Nephron (organoid): ENCODE measurements at regions not wholly inside any gene's neighbourhood (a gene's known extent, or its start where the extent isn't known, plus 50 kb on each side); places are given as distances from the start of the nearest gene placed in this dataset.
A peak's percentile ranks its signal among the peaks of the same experiment; 100 is the strongest.
"Not testable (repeated sequence)": the region's sequence is repeated elsewhere in the genome, so short reads cannot be mapped to it uniquely, and the experiment has no call there.

Experiments
- H3K27ac Mint-ChIP-seq, 3 experiments: 2 replicates each; pipeline ENCODE4 v1.8.0; 2020; ENCODE audit warnings: mixed read lengths in 3 of 3, mild to moderate bottlenecking in 2 of 3, moderate library complexity in 1 of 3
- H3K27me3 Mint-ChIP-seq: 2 replicates; pipeline ENCODE4 v1.8.0; 2021; ENCODE audit warnings: low read depth, mild to moderate bottlenecking, moderate library complexity, mixed read lengths
- H3K36me3 Mint-ChIP-seq: 2 replicates; pipeline ENCODE4 v1.8.0; 2020; ENCODE audit warnings: low read depth, mixed read lengths
- H3K4me1 Mint-ChIP-seq: 2 replicates; pipeline ENCODE4 v1.8.0; 2020; ENCODE audit warnings: mixed read lengths
- H3K4me3 Mint-ChIP-seq, 3 experiments: 2 replicates each; pipeline ENCODE4 v1.8.0; 2020; ENCODE audit warnings: mild to moderate bottlenecking in 3 of 3, mixed read lengths in 3 of 3, moderate library complexity in 2 of 3
- H3K9me3 Mint-ChIP-seq: 2 replicates; pipeline ENCODE4 v1.8.0; 2020; ENCODE audit warnings: mixed read lengths
- CTCF ChIP-seq, 3 experiments: fragments of 200-600 bp; sonication (generic); IDR thresholded peaks; one replicate each; pipeline ENCODE4 v1.5.0; 2021; ENCODE audit warnings: antibody characterized with exemption in 3 of 3; ENCODE audit not compliant: unreplicated experiment in 3 of 3

GRCh38 chr2:22957446-22957845, 427.5 kb upstream of the KLHL29 start:
- Mint-ChIP-seq H3K4me1 (peaks cover 11% of the 10 kb centered on the region), H3K9me3 (no peaks in the 10 kb centered on the region), H3K36me3 (no peaks in the 10 kb centered on the region), H3K27ac (peak overlapping the region in 1 of 3 experiments; percentile 44), H3K4me3 (no peak overlapping the region), H3K27me3 (peaks cover 8% of the 10 kb centered on the region)
- no peak for TF ChIP-seq CTCF (IDR thresholded peaks at IDR 0.05; ENCODE audit: unreplicated experiment in 3 of 3)

GRCh38 chr2:22958308-22958707, 426.7 kb upstream of the KLHL29 start:
- H3K27ac Mint-ChIP-seq: no peak overlapping the region
- peaks cover 8% of the 10 kb centered on the region for H3K27me3 Mint-ChIP-seq
- no peaks in the 10 kb centered on the region for H3K9me3 Mint-ChIP-seq
- TF ChIP-seq CTCF (IDR thresholded peaks at IDR 0.05; ENCODE audit: unreplicated experiment in 3 of 3): no peak
- H3K4me3 Mint-ChIP-seq: no peak overlapping the region
- H3K36me3 Mint-ChIP-seq: no peaks in the 10 kb centered on the region
- H3K4me1 Mint-ChIP-seq: peaks cover 2% of the 10 kb centered on the region

- H3K27ac Mint-ChIP-seq: no peak overlapping the region
- H3K36me3 Mint-ChIP-seq: no peaks in the 10 kb centered on the region
- H3K4me1 Mint-ChIP-seq: no peaks in the 10 kb centered on the region
- peaks cover 4% of the 10 kb centered on the region for H3K27me3 Mint-ChIP-seq
- no peak overlapping the region for H3K4me3 Mint-ChIP-seq
- peaks cover 15% of the 10 kb centered on the region for H3K9me3 Mint-ChIP-seq
- TF ChIP-seq CTCF (IDR thresholded peaks at IDR 0.05; ENCODE audit: unreplicated experiment in 3 of 3): no peak
These were observed 417.2 kb upstream of the KLHL29 start for GRCh38 chr2:22967756-22968155.

GRCh38 chr2:22970284-22970975, 414.5 kb upstream of the KLHL29 start:
- H3K4me3 Mint-ChIP-seq: no peak overlapping the region
- H3K4me1 Mint-ChIP-seq: no peaks in the 10 kb centered on the region
- no peak overlapping the region for H3K27ac Mint-ChIP-seq
- H3K36me3 Mint-ChIP-seq: no peaks in the 10 kb centered on the region
- peaks cover 14% of the 10 kb centered on the region for H3K9me3 Mint-ChIP-seq
- peaks cover 4% of the 10 kb centered on the region for H3K27me3 Mint-ChIP-seq
- TF ChIP-seq CTCF (IDR thresholded peaks at IDR 0.05; ENCODE audit: unreplicated experiment in 3 of 3): no peak

- Mint-ChIP-seq H3K9me3 (peaks cover 13% of the 10 kb centered on the region), H3K4me1 (no peaks in the 10 kb centered on the region), H3K27ac (no peak overlapping the region), H3K4me3 (no peak overlapping the region), H3K27me3 (peaks cover 4% of the 10 kb centered on the region), H3K36me3 (no peaks in the 10 kb centered on the region)
- TF ChIP-seq CTCF (IDR thresholded peaks at IDR 0.05; ENCODE audit: unreplicated experiment in 3 of 3): no peak
These were observed 414.0 kb upstream of the KLHL29 start for GRCh38 chr2:22970991-22971390.

- no peak overlapping the region for H3K4me3 Mint-ChIP-seq
- peaks cover 15% of the 10 kb centered on the region for H3K4me1 Mint-ChIP-seq
- H3K9me3 Mint-ChIP-seq: peaks cover 5% of the 10 kb centered on the region
- no peak for TF ChIP-seq CTCF (IDR thresholded peaks at IDR 0.05; ENCODE audit: unreplicated experiment in 3 of 3)
- no peaks in the 10 kb centered on the region for H3K27me3 Mint-ChIP-seq
- H3K27ac Mint-ChIP-seq: no peak overlapping the region
- no peaks in the 10 kb centered on the region for H3K36me3 Mint-ChIP-seq
These were observed 403.2 kb upstream of the KLHL29 start for GRCh38 chr2:22981785-22982184.

GRCh38 chr2:22984152-22984551, 400.8 kb upstream of the KLHL29 start:
- not testable (repeated sequence) for H3K36me3 Mint-ChIP-seq, H3K27me3 Mint-ChIP-seq, H3K27ac Mint-ChIP-seq, H3K9me3 Mint-ChIP-seq, H3K4me3 Mint-ChIP-seq
- H3K4me1 Mint-ChIP-seq: peaks cover 11% of the 10 kb centered on the region
